Naive thymus-derived CD4-positive, alpha-beta T cell (primary cell): ENCODE measurements at regions not wholly inside any gene's neighbourhood (a gene's known extent, or its start where the extent isn't known, plus 50 kb on each side); places are given as distances from the start of the nearest gene placed in this dataset.
"Not testable (repeated sequence)": the region's sequence is repeated elsewhere in the genome, so short reads cannot be mapped to it uniquely, and the experiment has no call there.

Experiments
- ATAC-seq: fragments of 150-1000 bp; cut with Tn5 transposase; 2 replicates; pipeline ENCODE4 v1.10.0; 2021; ENCODE audit warnings: mild to moderate bottlenecking, moderate library complexity
- CTCF ChIA-PET: fragments of 350-600 bp; sonication (Branson Sonifier 250); formaldehyde crosslinking; loops from one replicate; lab custom pipeline; 2021; ENCODE audit warnings: antibody characterized with exemption; lab: Charles Lee
- POLR2A ChIA-PET: fragments of 350-600 bp; sonication (Branson Sonifier 250); formaldehyde crosslinking; loops from one replicate; lab custom pipeline; 2021; ENCODE audit warnings: antibody characterized with exemption, inconsistent platforms; lab: Charles Lee
- DNase-seq, 9 donors: peaks; one replicate each; pipeline versions ENCODE4 v3.0.0 to v3.0.0-alpha.2; 2020 to 2022; ENCODE audit warnings: mixed read lengths in 1 of 9
- H3K27ac ChIP-seq: one replicate; pipeline ENCODE4 v1.7.0; 2013; ENCODE audit warnings: mild to moderate bottlenecking, low read depth, low read length, moderate library complexity
- H3K27me3 ChIP-seq, 2 donors: one replicate each; pipeline ENCODE4 v1.7.0; 2013; ENCODE audit warnings: low read length in 2 of 2, mild to moderate bottlenecking in 2 of 2, moderate library complexity in 2 of 2; ENCODE audit not compliant: control insufficient read depth in 2 of 2, insufficient read depth in 2 of 2
- H3K36me3 ChIP-seq, 3 experiments: 1 replicate in 2 of 3; 2 replicates in 1 of 3; pipeline ENCODE4 v1.7.0; 2013; ENCODE audit warnings: low read length in 3 of 3, mild to moderate bottlenecking in 3 of 3, moderate library complexity in 1 of 3; ENCODE audit not compliant: insufficient read depth in 3 of 3, control insufficient read depth in 2 of 3
- H3K4me1 ChIP-seq, 2 donors: one replicate each; pipeline ENCODE4 v1.7.0; 2013; ENCODE audit warnings: low read length in 2 of 2, mild to moderate bottlenecking in 2 of 2, moderate library complexity in 1 of 2; ENCODE audit not compliant: control insufficient read depth in 2 of 2, insufficient read depth in 2 of 2
- H3K4me3 ChIP-seq: 2 replicates; pipeline ENCODE4 v1.7.0; 2013; ENCODE audit warnings: mild to moderate bottlenecking, low read length
- H3K9me3 ChIP-seq, 3 experiments: 1 replicate in 2 of 3; 2 replicates in 1 of 3; pipeline ENCODE4 v1.7.0; 2013; ENCODE audit warnings: low read length in 3 of 3; ENCODE audit not compliant: control insufficient read depth in 2 of 3
- H3K27ac Mint-ChIP-seq, 9 donors: one replicate each; pipeline ENCODE4 v1.8.0; 2020 to 2022; ENCODE audit warnings: mixed read lengths in 9 of 9, mild to moderate bottlenecking in 8 of 9, moderate library complexity in 5 of 9, inconsistent platforms in 2 of 9
- H3K27me3 Mint-ChIP-seq, 5 donors: one replicate each; pipeline ENCODE4 v1.8.0; 2021 to 2022; ENCODE audit warnings: mixed read lengths in 5 of 5, mild to moderate bottlenecking in 1 of 5
- H3K36me3 Mint-ChIP-seq, 5 donors: one replicate each; pipeline ENCODE4 v1.8.0; 2020 to 2022; ENCODE audit warnings: mixed read lengths in 5 of 5, mild to moderate bottlenecking in 3 of 5, inconsistent platforms in 1 of 5
- H3K4me1 Mint-ChIP-seq, 7 donors: one replicate each; pipeline ENCODE4 v1.8.0; 2020 to 2022; ENCODE audit warnings: mixed read lengths in 7 of 7, mild to moderate bottlenecking in 3 of 7, inconsistent platforms in 1 of 7
- H3K4me3 Mint-ChIP-seq, 10 donors: one replicate each; pipeline ENCODE4 v1.8.0; 2020 to 2022; ENCODE audit warnings: mild to moderate bottlenecking in 10 of 10, mixed read lengths in 10 of 10, moderate library complexity in 6 of 10, inconsistent platforms in 2 of 10
- H3K9me3 Mint-ChIP-seq, 11 donors: one replicate each; pipeline ENCODE4 v1.8.0; 2020 to 2022; ENCODE audit warnings: mixed read lengths in 11 of 11, mild to moderate bottlenecking in 4 of 11, inconsistent platforms in 1 of 11, moderate library complexity in 1 of 11
- intact Hi-C, 2 donors: fragments of 100-400 bp; cut with micrococcal nuclease; formaldehyde crosslinking; loops; one replicate each; pipeline ENCODE4 v1.15.1; 2023

GRCh38 chr21:7932113-7932512 is 2589.3 kb upstream of the TPTE start:
- Mint-ChIP-seq H3K36me3 (peaks cover 0 to 96% (median 69%) of the 10 kb centered on the region in 5 donors), H3K4me1 (peaks cover 0 to 34% (median 0%) of the 10 kb centered on the region in 7 donors), H3K4me3 (peak overlapping the region in 1 of 10 donors; percentile 15), H3K9me3 (peaks cover 0 to 97% (median 55%) of the 10 kb centered on the region in 11 donors)
- H3K4me3 ChIP-seq, H3K36me3 ChIP-seq, H3K27ac ChIP-seq, H3K27me3 ChIP-seq, H3K4me1 ChIP-seq, POLR2A ChIA-PET, H3K27ac Mint-ChIP-seq, H3K27me3 Mint-ChIP-seq, ATAC-seq, intact Hi-C loops, CTCF ChIA-PET, DNase-seq: not testable (repeated sequence)
- H3K9me3 ChIP-seq = peaks cover 25 to 92% (median 27%) of the 10 kb centered on the region in 3 experiments

- H3K4me3 Mint-ChIP-seq, DNase-seq, H3K27me3 ChIP-seq, CTCF ChIA-PET, ATAC-seq, H3K4me1 ChIP-seq, H3K36me3 ChIP-seq, H3K27ac Mint-ChIP-seq, POLR2A ChIA-PET, H3K27ac ChIP-seq, H3K4me3 ChIP-seq, H3K27me3 Mint-ChIP-seq, intact Hi-C loops: not testable (repeated sequence)
- peaks cover 0 to 97% (median 62%) of the 10 kb centered on the region in 11 donors for H3K9me3 Mint-ChIP-seq
- H3K36me3 Mint-ChIP-seq = peaks cover 0 to 95% (median 76%) of the 10 kb centered on the region in 5 donors
- peaks cover 0 to 34% (median 0%) of the 10 kb centered on the region in 7 donors for H3K4me1 Mint-ChIP-seq
- peaks cover 25 to 92% (median 29%) of the 10 kb centered on the region in 3 experiments for H3K9me3 ChIP-seq
These were observed 2588.5 kb upstream of the TPTE start for GRCh38 chr21:7932834-7933233.

GRCh38 chr21:7933923-7934322 is 2587.5 kb upstream of the TPTE start:
- Histone ChIP-seq H3K4me1 (no peaks in the 10 kb centered on the region), H3K27me3 (no peaks in the 10 kb centered on the region), H3K27ac (no peak overlapping the region), H3K36me3 (no peaks in the 10 kb centered on the region), H3K4me3 (no peak overlapping the region), H3K9me3 (peaks cover 25 to 92% (median 31%) of the 10 kb centered on the region in 3 experiments)
- no peak overlapping the region for H3K4me3 Mint-ChIP-seq
- ChIA-PET POLR2A (no interaction called here), CTCF (no interaction called here)
- no peak overlapping the region for H3K27ac Mint-ChIP-seq
- H3K27me3 Mint-ChIP-seq = no peaks in the 10 kb centered on the region
- peaks cover 0 to 98% (median 73%) of the 10 kb centered on the region in 11 donors for H3K9me3 Mint-ChIP-seq
- H3K36me3 Mint-ChIP-seq = peaks cover 0 to 95% (median 78%) of the 10 kb centered on the region in 5 donors
- intact Hi-C loops = no loop called here
- H3K4me1 Mint-ChIP-seq = peaks cover 0 to 42% (median 0%) of the 10 kb centered on the region in 7 donors
- no peak for DNase-seq
- no peak for ATAC-seq

- intact Hi-C loops, H3K27me3 ChIP-seq, CTCF ChIA-PET, H3K27ac ChIP-seq, H3K4me3 ChIP-seq, H3K36me3 ChIP-seq, H3K27ac Mint-ChIP-seq, POLR2A ChIA-PET, H3K27me3 Mint-ChIP-seq, H3K4me3 Mint-ChIP-seq, H3K4me1 ChIP-seq, DNase-seq, ATAC-seq: not testable (repeated sequence)
- Mint-ChIP-seq H3K4me1 (peaks cover 0 to 37% (median 0%) of the 10 kb centered on the region in 7 donors), H3K9me3 (peaks cover 0 to 100% (median 94%) of the 10 kb centered on the region in 11 donors), H3K36me3 (peaks cover 0 to 99% (median 81%) of the 10 kb centered on the region in 5 donors)
- peaks cover 20 to 99% (median 50%) of the 10 kb centered on the region in 3 experiments for H3K9me3 ChIP-seq
These were observed 2584.1 kb upstream of the TPTE start for GRCh38 chr21:7937297-7937696.

GRCh38 chr21:7938223-7938622 is 2583.2 kb upstream of the TPTE start:
- H3K36me3 ChIP-seq, H3K4me3 Mint-ChIP-seq, H3K4me3 ChIP-seq, CTCF ChIA-PET, H3K27me3 Mint-ChIP-seq, ATAC-seq, H3K4me1 ChIP-seq, H3K27me3 ChIP-seq, intact Hi-C loops, H3K27ac Mint-ChIP-seq, POLR2A ChIA-PET, H3K27ac ChIP-seq, DNase-seq: not testable (repeated sequence)
- H3K9me3 Mint-ChIP-seq = peaks cover 0 to 100% (median 90%) of the 10 kb centered on the region in 11 donors
- H3K9me3 ChIP-seq = peaks cover 20 to 99% (median 45%) of the 10 kb centered on the region in 3 experiments
- H3K36me3 Mint-ChIP-seq = peaks cover 0 to 99% (median 80%) of the 10 kb centered on the region in 5 donors
- peaks cover 0 to 34% (median 0%) of the 10 kb centered on the region in 7 donors for H3K4me1 Mint-ChIP-seq

- H3K9me3 ChIP-seq = peaks cover 0 to 99% (median 43%) of the 10 kb centered on the region in 3 experiments
- Mint-ChIP-seq H3K9me3 (peaks cover 0 to 100% (median 87%) of the 10 kb centered on the region in 11 donors), H3K36me3 (peaks cover 14 to 99% (median 82%) of the 10 kb centered on the region in 5 donors), H3K4me1 (peaks cover 0 to 44% (median 0%) of the 10 kb centered on the region in 7 donors)
- H3K4me3 ChIP-seq, POLR2A ChIA-PET, DNase-seq, H3K4me1 ChIP-seq, H3K36me3 ChIP-seq, H3K27ac ChIP-seq, H3K27me3 ChIP-seq, H3K27ac Mint-ChIP-seq, ATAC-seq, intact Hi-C loops, H3K27me3 Mint-ChIP-seq, H3K4me3 Mint-ChIP-seq, CTCF ChIA-PET: not testable (repeated sequence)
These were observed 2580.0 kb upstream of the TPTE start for GRCh38 chr21:7941432-7941831.

- Mint-ChIP-seq H3K36me3 (peaks cover 22 to 99% (median 86%) of the 10 kb centered on the region in 5 donors), H3K4me1 (peaks cover 0 to 48% (median 0%) of the 10 kb centered on the region in 7 donors), H3K9me3 (peaks cover 0 to 100% (median 86%) of the 10 kb centered on the region in 11 donors)
- H3K4me1 ChIP-seq, H3K27me3 Mint-ChIP-seq, H3K27me3 ChIP-seq, intact Hi-C loops, CTCF ChIA-PET, H3K4me3 Mint-ChIP-seq, H3K36me3 ChIP-seq, H3K4me3 ChIP-seq, ATAC-seq, DNase-seq, H3K27ac ChIP-seq, POLR2A ChIA-PET, H3K27ac Mint-ChIP-seq: not testable (repeated sequence)
- peaks cover under 1 to 100% (median 41%) of the 10 kb centered on the region in 3 experiments for H3K9me3 ChIP-seq
These were observed 2579.2 kb upstream of the TPTE start for GRCh38 chr21:7942219-7942618.
